Hematopoietic multipotent progenitor cell treated with erythropoietin and hydrocortisone succinate and interleukin-3 and kit ligand, for 4 days (in vitro differentiated cells): ENCODE measurements at regions not wholly inside any gene's neighbourhood (a gene's known extent, or its start where the extent isn't known, plus 50 kb on each side); places are given as distances from the start of the nearest gene placed in this dataset.

Experiments
- DNase-seq: peaks from one replicate; pipeline ENCODE4 v3.0.0-alpha.2; 2015

DNA sequence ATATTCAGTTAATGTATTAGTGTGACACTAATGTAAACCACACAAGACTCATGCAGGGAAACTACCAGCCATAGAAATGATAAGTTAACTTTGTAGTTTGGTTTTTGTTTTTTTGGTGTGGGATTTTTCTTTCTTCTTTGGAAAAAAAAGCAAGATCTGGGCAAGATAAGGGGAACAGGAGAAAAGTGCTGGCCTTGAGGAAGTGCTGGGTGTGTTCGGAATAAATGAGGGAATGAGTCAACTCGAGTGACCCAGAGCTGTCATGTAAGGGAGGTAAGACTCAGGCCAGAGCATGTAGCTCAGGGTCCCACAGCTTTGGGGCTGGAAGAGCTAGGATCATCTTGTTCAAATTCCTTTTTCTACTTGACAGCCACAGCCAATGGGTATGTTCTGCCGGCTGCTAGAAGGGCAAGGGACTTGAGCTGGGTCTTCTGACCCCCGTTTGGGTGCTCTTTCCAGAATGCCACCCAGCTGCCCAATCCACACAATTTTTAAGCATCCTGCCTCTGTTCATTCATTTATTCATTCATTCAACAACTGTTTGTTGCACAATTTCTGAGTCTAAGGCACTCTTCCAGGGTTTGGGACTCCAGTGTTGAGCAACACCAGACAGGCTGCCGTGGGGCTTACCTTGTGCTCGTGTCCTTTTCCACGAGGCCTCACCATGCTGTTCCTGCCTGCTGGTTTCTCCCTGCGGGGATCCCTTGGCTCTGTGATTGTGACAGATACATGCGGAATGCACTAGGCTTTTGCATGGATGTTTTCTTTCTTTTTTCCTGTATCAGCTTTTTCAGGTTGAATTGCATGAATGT, 54.5 kb downstream of the CLDN34 start:
- no peak for DNase-seq

DNA sequence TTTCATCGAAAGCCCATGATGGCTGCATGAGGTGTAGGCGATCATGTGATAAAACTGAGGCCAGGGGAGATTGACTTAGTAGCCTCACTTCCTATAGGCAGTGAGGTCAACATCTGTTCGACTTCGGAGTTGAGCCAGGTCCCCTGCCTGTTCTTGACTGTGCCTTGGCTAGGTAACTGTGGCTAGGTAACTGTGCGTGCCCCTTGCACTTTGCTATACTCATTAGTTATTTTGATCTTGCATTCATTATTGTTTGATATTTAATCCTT, 55.0 kb downstream of the CLDN34 start:
- DNase-seq = no peak

DNA sequence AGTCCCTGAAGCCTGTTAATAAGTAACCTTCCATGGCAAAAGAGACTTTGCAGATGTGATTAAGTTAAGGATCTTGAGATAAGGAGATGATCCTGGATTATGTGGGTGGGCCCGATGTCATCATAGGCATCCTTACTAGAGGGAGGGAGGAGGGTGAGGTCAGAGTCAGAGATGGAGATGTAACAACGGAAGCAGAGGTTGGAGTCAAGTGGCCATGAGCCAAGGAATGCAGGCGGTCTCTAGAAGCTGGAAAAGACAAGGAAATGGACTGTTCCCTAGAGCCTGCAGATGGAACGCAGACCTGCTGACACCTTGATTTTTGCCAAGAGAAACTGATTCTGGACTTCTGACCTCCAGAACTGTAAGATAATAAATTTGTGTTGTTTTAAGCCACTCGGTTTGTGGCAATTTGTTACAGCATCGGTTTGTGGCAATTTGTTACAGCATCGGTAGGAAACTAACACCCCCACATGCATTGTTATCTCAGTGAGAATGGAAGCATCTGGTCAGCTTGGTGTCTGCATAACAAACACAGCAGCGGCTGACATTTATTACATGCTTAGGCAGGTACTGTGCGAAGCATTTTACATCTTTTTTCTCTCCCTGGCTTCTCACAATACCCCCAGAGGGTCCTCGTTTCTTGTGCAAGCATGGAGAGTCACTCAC, 55.6 kb downstream of the CLDN34 start:
- peak; percentile 46 for DNase-seq

DNA sequence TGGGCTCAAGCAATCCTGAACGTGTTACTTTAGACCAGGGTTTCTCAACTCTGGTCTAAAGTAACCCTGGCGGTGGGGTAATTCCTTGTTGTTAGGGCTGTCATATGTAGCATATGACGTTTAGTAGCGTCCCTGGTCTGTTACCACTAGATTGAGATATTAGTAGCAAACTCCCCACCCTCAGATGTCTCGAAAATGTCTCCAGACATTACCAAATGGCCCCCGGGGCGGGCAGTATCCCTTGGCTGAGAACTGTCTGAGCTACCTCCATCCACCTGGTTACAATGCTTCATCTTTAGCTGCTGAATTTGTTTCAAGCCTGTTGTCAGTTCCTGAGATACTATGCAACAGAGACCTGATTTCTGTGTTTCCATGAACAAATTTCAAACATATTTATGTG, 56.7 kb downstream of the CLDN34 start:
- no peak for DNase-seq

DNA sequence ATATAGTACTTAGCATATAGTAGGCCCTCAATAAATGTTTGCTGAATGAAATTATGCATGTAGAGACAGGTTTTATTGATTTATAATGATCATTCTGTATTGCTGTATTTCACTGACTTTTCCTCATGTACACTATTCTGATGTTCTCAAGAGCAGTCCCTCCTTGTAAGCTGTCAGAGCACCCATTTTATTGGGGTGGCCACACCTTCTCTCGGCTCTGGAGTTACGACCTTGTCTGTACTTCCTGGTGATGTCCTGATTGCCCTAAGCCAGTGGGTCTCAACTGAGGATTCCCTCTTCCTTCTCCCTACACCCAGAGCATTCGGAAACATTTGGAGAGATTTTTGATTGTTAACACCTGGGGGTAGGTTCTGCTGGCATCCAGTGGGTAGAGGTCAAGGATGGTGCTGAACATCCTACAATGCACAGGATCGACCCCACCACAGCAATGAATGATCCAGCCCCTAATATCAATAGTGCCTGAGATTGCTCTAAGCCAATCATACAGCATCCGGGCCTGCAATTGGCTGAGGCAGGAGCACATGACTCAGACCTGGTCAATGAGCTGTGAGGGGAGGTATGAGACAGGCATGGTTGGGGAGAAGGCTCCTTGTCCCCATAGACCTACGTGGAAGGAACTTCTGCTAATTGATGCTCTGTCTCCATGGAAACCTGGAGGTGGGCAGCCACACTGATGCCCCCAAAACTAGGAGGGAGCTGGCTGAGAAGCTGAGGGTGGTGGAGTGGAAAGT, 58.8 kb downstream of the CLDN34 start:
- no peak for DNase-seq

DNA sequence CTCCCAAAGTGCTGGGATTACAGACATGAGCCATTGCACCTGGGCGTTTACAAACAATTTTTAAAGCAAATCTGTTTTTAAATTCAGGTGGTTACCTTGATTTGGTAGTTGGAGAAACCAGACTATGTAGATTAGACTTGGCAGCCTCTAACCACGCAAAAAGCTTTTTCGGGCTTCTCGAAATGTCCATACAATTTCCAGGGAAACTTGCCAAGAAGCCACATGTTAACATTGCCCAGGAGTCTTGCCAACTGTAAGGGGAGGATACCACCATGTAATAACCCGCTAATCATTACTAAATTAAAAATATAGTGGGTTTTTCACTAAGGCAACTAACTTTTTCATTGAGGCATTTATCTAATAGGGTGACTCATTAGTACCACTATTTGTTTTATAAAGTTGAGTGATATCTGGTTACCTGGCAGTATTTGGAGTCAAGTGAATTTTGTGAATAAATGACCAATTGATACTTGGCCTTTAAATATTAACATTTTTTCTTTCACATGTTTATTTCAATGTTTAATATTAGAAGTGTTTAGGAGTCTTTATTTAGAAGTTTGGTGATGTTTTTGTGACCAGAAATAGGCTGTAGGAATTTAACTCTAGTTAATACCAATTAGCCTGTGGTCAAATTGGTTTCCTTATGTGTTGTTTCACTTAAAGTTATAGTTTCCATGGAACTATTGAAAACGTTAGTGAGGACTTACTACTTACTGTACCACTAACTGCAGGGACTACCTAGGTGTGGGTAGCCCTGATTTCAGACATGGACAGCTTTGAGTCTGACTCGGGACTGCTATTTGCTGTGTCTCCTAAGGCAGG, 61.3 kb downstream of the CLDN34 start:
- DNase-seq = no peak

DNA sequence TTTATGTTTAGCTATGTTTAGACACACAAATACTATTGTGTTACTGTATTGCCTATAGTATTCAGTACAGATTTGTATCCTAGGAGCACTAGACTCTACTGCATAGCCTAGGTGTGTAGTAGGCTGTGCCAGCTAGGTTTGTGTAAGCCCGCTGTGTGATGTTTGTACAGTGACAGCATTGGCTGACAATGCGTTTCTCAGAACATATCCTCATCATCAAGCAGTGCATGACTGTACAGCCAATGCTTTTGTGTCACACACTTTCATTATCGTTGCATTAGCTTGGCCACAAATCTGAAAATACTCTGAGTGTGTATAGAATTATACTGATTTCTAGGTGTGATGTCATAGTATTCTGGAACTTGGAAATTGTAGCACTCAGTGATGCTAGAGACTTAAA, 63.4 kb downstream of the CLDN34 start:
- no peak for DNase-seq

DNA sequence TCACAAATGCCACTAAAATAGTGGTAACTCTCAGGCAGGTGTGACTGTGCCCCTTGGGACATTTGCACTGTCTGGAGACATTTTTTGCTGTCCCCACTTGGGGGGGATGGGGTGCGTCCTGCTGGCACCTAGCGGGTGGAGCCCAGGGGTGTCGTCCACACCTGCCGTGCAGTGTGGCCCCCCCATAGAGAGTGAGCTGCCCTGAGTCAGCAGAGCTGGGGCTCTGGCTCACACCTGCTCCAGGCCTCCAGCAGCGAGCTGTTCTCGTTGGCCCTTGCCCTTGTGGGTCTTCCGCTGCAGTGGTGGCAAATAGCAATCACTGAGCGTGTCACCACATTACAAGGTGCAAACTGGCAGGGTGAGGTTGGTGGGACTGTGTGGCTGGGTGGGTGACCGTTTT, 64.6 kb downstream of the CLDN34 start:
- no peak for DNase-seq

DNA sequence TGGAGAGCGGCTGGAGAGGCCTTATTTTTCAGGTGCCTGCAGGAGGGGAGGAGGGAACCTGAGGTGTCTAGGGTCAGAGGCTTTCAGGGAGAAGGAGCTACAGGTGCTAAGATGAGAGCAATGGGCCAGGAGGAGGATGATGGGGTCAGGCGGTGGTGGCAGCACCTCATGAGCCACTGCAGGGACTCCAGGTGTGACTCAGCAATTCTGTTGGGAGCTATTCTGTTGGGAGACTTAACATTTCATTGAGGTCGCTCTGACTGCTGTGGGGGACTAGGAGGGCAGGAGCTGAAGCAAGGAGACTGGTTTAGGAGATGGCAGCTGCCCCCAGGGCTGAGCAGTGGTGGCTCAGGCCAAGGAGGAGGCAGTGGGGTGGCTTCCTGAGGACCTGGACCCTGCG, 65.0 kb downstream of the CLDN34 start:
- DNase-seq = peak; percentile 42

DNA sequence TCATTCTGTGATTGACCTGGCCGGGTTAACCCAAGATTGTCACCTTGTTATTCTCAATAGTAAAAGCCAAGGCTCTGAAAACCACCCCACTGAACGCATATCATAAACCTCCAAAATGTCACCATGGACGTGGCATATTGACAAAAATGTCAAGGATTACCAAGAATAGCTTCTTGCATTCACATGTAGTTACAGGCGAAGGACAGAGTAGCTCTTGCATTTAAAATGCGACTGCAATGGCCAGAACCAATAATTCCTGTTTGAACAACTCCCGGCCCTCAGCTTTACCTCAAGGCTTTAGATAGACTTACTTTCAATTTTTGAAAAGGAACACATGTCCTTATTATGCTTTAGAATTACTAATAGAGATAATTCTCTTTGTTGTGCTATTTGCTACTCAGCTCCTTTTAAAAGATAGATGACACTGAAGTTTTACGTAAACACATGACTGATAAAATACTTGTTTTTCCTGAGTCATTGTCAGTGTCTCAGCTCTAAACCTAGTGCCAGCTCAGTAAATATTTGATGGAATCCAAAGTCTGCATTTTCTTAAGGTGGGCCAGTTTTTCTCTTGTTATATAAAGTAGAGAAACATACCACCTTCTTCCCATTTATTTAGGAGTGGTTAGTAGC, 66.3 kb downstream of the CLDN34 start:
- DNase-seq = peak; percentile 30

DNA sequence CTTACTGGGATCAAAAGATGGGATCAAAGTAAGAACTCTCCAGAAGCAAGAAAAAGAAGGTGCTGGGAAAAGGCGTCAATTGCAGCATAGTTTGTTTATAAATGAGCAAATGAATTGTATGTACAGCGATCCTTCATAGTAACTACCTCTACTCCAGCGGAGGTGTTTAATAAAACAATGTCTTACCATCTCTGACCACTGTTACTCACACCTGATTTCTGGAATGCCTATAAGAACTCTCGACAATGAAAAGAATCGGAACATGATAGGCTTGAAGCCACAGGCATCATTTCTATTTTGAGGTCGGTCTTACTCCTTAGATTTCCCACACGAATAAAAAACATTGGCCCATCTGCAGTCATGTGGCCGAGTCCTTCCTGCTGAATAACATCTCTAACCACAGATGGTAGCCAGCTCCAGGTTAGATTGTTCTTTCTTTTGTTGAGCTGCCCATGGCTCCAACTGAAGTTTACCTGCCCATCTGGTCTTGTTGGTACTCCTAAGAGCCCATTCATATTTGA, 67.6 kb downstream of the CLDN34 start:
- no peak for DNase-seq

DNA sequence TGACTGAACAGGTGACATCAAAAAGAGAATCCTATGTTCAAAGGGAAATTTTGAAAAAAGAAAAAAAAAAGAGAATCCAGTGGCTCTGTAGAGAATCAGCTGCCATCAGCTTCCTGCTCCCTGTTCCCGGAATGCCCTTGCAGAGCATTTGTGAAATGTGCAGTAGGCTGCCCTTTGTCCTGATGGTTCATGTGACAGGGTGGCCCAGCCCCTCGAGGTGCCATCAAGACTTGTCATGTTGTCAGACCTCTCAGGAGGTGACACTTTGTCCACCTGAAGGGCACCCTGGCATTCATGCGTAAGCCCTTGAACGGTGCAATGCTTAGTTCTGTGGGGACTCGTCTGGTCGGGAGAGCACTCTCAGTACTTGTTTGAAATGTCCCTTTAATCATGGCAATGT, 71.4 kb downstream of the CLDN34 start:
- DNase-seq = no peak

DNA sequence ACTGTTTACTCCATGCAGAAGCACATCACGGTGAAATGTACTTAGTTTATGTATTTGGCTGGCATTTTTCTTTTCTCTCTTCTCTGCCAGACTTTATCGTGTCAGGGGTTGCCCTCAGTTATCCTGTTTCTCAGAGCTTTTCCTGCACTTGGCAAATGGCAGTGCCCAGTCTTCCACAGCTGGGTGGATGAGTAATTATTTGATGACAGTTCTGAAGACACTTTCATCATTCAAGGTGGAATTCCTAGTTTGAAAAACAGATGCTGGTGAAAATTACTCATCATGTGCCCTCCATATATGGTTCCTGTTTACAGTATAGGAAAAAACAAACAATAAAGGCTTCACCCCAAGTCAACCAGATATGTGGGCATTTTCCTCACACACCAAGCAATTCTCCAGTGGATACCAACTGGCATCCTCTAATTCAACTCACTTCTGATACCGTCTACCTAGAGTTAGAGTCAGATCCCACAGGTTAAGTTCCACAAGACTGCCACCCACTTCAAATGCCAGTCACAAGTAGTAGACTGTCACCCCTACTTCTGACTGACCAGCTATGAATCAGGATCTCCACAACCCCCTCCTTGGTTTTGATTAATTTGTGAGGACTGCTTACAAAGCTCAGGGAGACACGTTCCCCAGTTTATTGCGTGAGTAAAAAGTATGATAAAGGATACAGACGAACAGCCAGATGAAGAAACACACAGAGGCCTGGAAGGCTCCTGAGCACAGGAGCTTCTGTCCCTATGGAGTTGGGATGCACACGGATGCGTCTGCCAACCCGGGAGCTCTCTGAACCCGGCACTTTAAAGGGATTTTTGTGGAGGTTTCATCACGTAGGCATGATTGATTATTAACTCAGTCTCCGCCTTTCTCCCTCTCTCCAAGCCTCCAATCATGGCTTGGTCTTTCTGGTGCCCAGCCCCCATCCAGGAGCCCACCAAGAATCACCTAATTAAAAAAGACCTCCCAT, 72.9 kb downstream of the CLDN34 start:
- no peak for DNase-seq

DNA sequence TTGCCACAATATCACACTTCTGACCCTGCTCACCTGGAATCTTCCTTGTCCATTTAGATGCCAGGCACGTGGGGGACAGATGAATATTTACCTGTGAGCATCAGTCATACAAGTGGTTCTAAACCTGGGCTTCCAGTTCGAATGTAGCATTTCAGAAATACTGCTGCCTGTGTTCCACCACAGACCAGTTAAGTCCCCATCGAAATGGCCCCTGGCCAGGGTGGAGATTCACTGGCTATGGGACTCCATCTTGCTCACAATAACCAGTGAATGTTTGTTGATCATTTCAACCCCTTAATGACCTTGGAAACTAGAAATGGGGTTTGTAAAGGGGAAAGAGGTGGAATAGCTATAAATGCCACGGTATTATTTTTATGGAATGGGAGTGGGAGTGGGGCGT, 73.8 kb downstream of the CLDN34 start:
- DNase-seq = no peak

DNA sequence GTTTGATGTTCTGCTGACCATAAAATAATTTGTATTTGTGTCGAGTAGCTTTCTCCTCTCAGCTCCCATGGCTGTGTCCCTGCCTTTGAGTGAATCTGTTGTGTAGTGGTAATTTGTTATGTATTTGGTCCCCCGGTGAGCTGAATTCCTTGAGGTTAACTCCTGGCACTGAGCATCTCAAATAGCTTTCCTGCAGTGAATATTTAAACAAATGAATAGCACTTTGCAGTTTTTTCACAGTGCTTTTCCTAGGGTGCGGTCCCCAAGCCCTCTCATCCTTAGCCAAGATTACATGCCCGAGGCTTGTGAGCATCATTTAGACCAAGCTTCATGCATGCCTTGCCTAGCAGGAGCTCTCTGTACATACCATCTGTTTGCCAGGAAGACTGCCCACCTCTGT, 74.2 kb downstream of the CLDN34 start:
- no peak for DNase-seq

DNA sequence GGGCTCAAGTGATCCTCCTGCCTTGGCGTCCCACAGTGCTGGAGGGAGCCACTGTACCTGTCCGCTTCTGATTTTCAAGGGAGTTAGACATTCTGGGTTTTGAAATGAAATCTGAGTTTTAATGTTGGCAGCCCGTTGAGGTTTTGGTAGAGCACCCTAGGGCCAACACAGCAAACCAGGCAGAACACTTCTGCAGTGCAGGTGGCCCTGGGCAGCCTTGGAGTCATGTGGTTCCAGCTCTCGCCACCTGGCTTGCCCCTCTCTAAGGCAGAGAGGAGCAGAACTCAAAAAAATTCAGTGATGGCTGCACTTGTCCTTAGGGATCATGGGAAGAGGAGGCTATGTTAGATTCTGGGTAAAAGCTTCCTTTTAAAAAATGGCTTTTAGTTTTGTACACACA, 74.9 kb downstream of the CLDN34 start:
- no peak for DNase-seq

DNA sequence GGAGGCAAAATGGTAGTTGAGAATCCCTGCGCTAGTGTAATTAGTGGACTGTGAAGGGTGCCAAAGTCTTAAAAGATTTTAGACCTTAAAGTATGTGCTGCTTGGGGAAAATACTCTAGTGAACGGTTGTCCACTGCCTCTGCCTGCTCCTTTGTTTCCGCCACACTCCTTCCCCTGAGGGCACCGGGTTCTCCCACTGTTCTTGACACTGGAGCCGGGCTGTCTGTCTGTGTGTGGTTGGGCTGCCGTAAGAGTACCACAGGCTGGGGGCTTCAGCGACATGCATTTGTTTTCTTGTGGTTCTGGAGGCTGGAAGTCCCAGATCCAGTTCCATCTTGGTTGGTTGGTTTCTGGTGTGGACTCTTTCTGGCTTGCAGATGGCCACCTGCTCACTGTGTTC, 76.2 kb downstream of the CLDN34 start:
- no peak for DNase-seq

DNA sequence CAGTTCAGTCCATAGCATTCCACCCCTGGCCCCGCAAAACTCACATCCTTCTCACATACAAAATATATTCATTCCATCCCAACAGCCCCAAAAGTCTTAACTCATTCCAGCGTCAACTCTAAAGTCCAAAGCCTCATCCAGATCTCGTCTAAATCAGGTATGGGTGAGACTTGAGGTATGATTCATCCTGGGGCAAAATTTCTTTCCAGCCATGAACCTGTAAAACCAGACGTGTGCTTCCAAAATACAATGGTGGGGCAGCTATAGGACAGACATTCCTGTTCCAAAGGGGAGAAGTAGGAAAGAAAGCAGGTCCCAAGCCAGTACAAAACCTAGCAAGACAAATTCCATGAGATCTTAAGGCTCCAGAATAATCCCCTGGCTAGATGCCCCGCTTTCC, 76.9 kb downstream of the CLDN34 start:
- DNase-seq = no peak

DNA sequence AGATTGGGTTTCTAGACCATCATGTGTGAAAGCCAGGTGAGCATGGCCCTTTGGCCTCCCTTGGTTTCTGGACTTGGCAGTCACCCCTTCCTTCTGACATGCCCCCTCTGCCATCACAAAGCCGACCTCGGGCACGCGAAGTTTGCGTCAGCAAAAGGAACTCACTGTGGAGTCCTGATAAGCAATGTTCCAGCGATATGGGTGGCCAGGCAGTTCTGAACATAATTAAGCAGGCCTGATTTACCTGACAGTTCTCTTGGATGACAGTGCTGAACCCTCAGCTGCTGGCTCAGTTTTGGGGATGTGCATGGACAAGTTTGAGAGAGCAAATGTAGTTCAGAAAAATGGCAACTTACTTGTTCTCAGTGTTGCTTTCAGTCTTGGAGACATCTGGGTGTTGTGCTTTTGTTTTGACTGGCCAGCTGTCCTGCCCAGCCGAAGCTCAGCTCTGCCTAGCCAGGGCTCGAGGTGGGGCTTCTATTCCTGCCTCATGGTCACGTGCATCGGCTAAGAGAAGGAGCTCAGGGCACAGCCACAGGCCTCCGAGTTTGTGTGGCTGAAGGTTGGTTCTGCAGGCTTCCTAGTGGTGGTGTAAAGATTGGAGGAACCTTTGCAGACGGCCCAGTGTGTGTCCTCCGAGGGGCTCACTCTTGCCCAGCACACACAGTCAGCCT, 78.3 kb downstream of the CLDN34 start:
- DNase-seq = peak; percentile 87

DNA sequence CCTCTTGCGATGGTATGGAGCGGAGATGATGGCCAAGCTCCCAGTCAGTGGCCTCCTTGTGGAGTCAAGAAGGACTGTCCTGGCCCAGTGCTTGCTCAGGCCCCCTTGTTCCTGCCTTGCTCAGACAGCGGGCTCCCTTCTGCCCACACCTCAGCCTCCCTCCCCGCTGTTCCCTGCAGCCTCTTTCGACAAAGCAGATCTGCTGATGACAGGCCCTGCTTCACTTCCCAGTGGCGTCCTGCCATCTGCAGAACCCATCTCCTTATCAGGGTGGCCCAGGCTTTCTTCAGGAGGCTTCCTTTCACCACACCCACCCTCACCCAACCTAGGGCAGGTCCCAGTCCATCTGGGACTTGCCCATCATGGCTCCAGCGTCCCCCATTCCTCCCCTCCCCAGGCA, 80.0 kb downstream of the CLDN34 start:
- peak; percentile 95 for DNase-seq

DNA sequence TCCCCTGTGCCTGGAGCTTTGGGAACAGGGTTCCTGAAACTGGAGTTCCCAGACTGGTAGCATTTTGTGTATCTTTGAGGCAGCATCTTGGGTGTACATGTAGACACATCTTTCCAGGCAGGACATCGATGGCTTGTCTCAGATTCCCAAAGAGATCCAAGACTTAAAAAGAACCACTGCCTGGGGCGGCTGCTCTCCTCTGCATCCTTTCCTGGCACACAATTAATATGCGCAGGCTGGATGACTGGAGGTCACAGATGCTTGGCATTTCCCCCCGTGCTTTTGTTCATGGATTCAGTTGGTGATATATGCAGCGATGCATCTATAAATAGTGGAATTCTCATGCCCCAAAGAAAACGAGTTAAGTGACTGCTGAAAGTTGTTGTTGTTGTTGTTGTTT, 80.5 kb downstream of the CLDN34 start:
- DNase-seq = no peak
